ENCODE measurements at regions not wholly inside any gene's neighbourhood (a gene's known extent, or its start where the extent isn't known, plus 50 kb on each side); places are given as distances from the start of the nearest gene placed in this dataset.

- no TSS peak for BruUV-seq (replicated peaks)
- intact Hi-C loops (cut with micrococcal nuclease; ENCODE audit: unreplicated experiment) = no loop called here
- H3K4me2 ChIP-seq = no peak overlapping the region
- peaks cover 81% of the 10 kb centered on the region for H3K27me3 ChIP-seq (ENCODE audit: insufficient read depth, low read depth)
- no peaks in the 10 kb centered on the region for H3K4me1 ChIP-seq (replicated peaks; ENCODE audit: insufficient read depth)
- no peaks in the 10 kb centered on the region for H3K9me2 ChIP-seq (ENCODE audit: insufficient read depth)
- H2AFZ ChIP-seq = no peak overlapping the region
- TF ChIP-seq CTCF (conservative IDR thresholded peaks at IDR 0.05) (no peak), EZH2 (IDR thresholded peaks at IDR 0.05; ENCODE audit: low read depth) (no peak)
- no peak overlapping the region for H3K4me3 ChIP-seq
- ChIA-PET POLR2A (ENCODE audit: unreplicated experiment) (no interaction called here), CTCF (no interaction called here)
- H3K36me3 ChIP-seq (ENCODE audit: low read depth) = no peaks in the 10 kb centered on the region
- no peaks in the 10 kb centered on the region for H3K9me3 ChIP-seq (ENCODE audit: insufficient read depth, low read depth)
- no peaks in the 10 kb centered on the region for H3F3A ChIP-seq (ENCODE audit: insufficient read depth, low read depth)
- DNase-seq = no peak
- H4K20me1 ChIP-seq (ENCODE audit: insufficient read depth) = no peaks in the 10 kb centered on the region
- H3K79me2 ChIP-seq (ENCODE audit: low read depth) = no peaks in the 10 kb centered on the region
- H3K27ac ChIP-seq = no peak overlapping the region
Observed at GRCh38 chr2:60068755-60069154, 484.7 kb downstream of the BCL11A start.

- no peak for DNase-seq
- BruUV-seq (replicated peaks) = no TSS peak
- Histone ChIP-seq H3K4me3 (no peak overlapping the region), H3K9me2 (ENCODE audit: insufficient read depth) (no peaks in the 10 kb centered on the region), H3K79me2 (ENCODE audit: low read depth) (no peaks in the 10 kb centered on the region), H3K27ac (no peak overlapping the region), H4K20me1 (ENCODE audit: insufficient read depth) (no peaks in the 10 kb centered on the region), H3K36me3 (ENCODE audit: low read depth) (no peaks in the 10 kb centered on the region), H3K9me3 (ENCODE audit: insufficient read depth, low read depth) (no peaks in the 10 kb centered on the region), H3F3A (ENCODE audit: insufficient read depth, low read depth) (no peaks in the 10 kb centered on the region), H2AFZ (no peak overlapping the region), H3K4me2 (no peak overlapping the region), H3K27me3 (ENCODE audit: insufficient read depth, low read depth) (peaks cover 71% of the 10 kb centered on the region), H3K4me1 (replicated peaks; ENCODE audit: insufficient read depth) (no peaks in the 10 kb centered on the region)
- ChIA-PET CTCF (interaction anchor here (0.7 kb wide), 1 partner anchor 25 kb away, joined by 3 read pairs; no protein-coding TSS in a partner anchor), POLR2A (ENCODE audit: unreplicated experiment) (no interaction called here)
- intact Hi-C loops (cut with micrococcal nuclease; ENCODE audit: unreplicated experiment) = no loop called here
- TF ChIP-seq EZH2 (IDR thresholded peaks at IDR 0.05; ENCODE audit: low read depth) (no peak), CTCF (conservative IDR thresholded peaks at IDR 0.05) (no peak)
Observed at GRCh38 chr2:60067006-60067405, 486.4 kb downstream of the BCL11A start.

GRCh38 chr2:60066096-60066839 is 487.2 kb downstream of the BCL11A start:
- POLR2A ChIA-PET (ENCODE audit: unreplicated experiment) = no interaction called here
- H3K27me3 ChIP-seq (ENCODE audit: insufficient read depth, low read depth) = peaks cover 64% of the 10 kb centered on the region

More at GRCh38 chr2:60066096-60066839, 487.2 kb downstream of the BCL11A start:
- Histone ChIP-seq H3K4me2 (no peak overlapping the region), H3K9me3 (ENCODE audit: insufficient read depth, low read depth) (no peaks in the 10 kb centered on the region), H3K79me2 (ENCODE audit: low read depth) (no peaks in the 10 kb centered on the region), H3K4me1 (replicated peaks; ENCODE audit: insufficient read depth) (no peaks in the 10 kb centered on the region), H3K36me3 (ENCODE audit: low read depth) (no peaks in the 10 kb centered on the region), H4K20me1 (ENCODE audit: insufficient read depth) (no peaks in the 10 kb centered on the region), H3F3A (ENCODE audit: insufficient read depth, low read depth) (no peaks in the 10 kb centered on the region), H3K27ac (no peak overlapping the region), H3K9me2 (ENCODE audit: insufficient read depth) (no peaks in the 10 kb centered on the region), H3K4me3 (no peak overlapping the region), H2AFZ (no peak overlapping the region)
- intact Hi-C loops (cut with micrococcal nuclease; ENCODE audit: unreplicated experiment) = no loop called here
- TF ChIP-seq EZH2 (IDR thresholded peaks at IDR 0.05; ENCODE audit: low read depth) = no peak
- TF ChIP-seq CTCF (conservative IDR thresholded peaks at IDR 0.05) = no peak
- no TSS peak for BruUV-seq (replicated peaks)
- DNase-seq = no peak
- CTCF ChIA-PET = no interaction called here

Data from PC-9 (cell line).